ENCODE measurements at regions not wholly inside any gene's neighbourhood (a gene's known extent, or its start where the extent isn't known, plus 50 kb on each side); places are given as distances from the start of the nearest gene placed in this dataset.

- Histone ChIP-seq H3K27me3 (ENCODE audit: low read depth, low read length) (no peaks in the 10 kb centered on the region), H3K4me1 (ENCODE audit: control insufficient read depth in 1 of 2, insufficient read depth in 2 of 2, low read length in 2 of 2) (no peaks in the 10 kb centered on the region), H3K4me3 (ENCODE audit: low read depth in 1 of 2, low read length in 2 of 2) (no peak overlapping the region), H3K9me3 (ENCODE audit: control insufficient read depth in 1 of 2, low read length in 2 of 2) (no peaks in the 10 kb centered on the region), H3K27ac (ENCODE audit: low read length) (no peak overlapping the region), H3K36me3 (ENCODE audit: control insufficient read depth in 1 of 2, insufficient read depth in 2 of 2, low read length in 2 of 2) (no peaks in the 10 kb centered on the region)
These were observed 146.6 kb upstream of the FAM13C start for GRCh38 chr10:59508956-59509355.

GRCh38 chr10:59508296-59508695 is 145.9 kb upstream of the FAM13C start:
- H3K9me3 ChIP-seq (ENCODE audit: control insufficient read depth in 1 of 2, low read length in 2 of 2) = no peaks in the 10 kb centered on the region
- no peak overlapping the region for H3K27ac ChIP-seq (ENCODE audit: low read length)
- no peaks in the 10 kb centered on the region for H3K4me1 ChIP-seq (ENCODE audit: control insufficient read depth in 1 of 2, insufficient read depth in 2 of 2, low read length in 2 of 2)
- H3K36me3 ChIP-seq (ENCODE audit: control insufficient read depth in 1 of 2, insufficient read depth in 2 of 2, low read length in 2 of 2) = no peaks in the 10 kb centered on the region
- no peak overlapping the region for H3K4me3 ChIP-seq (ENCODE audit: low read depth in 1 of 2, low read length in 2 of 2)
- no peaks in the 10 kb centered on the region for H3K27me3 ChIP-seq (ENCODE audit: low read depth, low read length)

GRCh38 chr10:59505926-59506325 is 143.6 kb upstream of the FAM13C start:
- Histone ChIP-seq H3K27ac (ENCODE audit: low read length) (no peak overlapping the region), H3K36me3 (ENCODE audit: control insufficient read depth in 1 of 2, insufficient read depth in 2 of 2, low read length in 2 of 2) (no peaks in the 10 kb centered on the region), H3K4me1 (ENCODE audit: control insufficient read depth in 1 of 2, insufficient read depth in 2 of 2, low read length in 2 of 2) (no peaks in the 10 kb centered on the region), H3K27me3 (ENCODE audit: low read depth, low read length) (no peaks in the 10 kb centered on the region), H3K9me3 (ENCODE audit: control insufficient read depth in 1 of 2, low read length in 2 of 2) (no peaks in the 10 kb centered on the region), H3K4me3 (ENCODE audit: low read depth in 1 of 2, low read length in 2 of 2) (no peak overlapping the region)

GRCh38 chr10:59499460-59499859 is 137.1 kb upstream of the FAM13C start:
- H3K4me3 ChIP-seq (ENCODE audit: low read depth in 1 of 2, low read length in 2 of 2) = no peak overlapping the region
- no peaks in the 10 kb centered on the region for H3K4me1 ChIP-seq (ENCODE audit: control insufficient read depth in 1 of 2, insufficient read depth in 2 of 2, low read length in 2 of 2)
- H3K36me3 ChIP-seq (ENCODE audit: control insufficient read depth in 1 of 2, insufficient read depth in 2 of 2, low read length in 2 of 2) = no peaks in the 10 kb centered on the region
- H3K9me3 ChIP-seq (ENCODE audit: control insufficient read depth in 1 of 2, low read length in 2 of 2) = peaks cover 4 to 11% of the 10 kb centered on the region in 2 donors
- H3K27ac ChIP-seq (ENCODE audit: low read length) = no peak overlapping the region
- H3K27me3 ChIP-seq (ENCODE audit: low read depth, low read length) = no peaks in the 10 kb centered on the region

GRCh38 chr10:59493017-59493416 is 130.7 kb upstream of the FAM13C start:
- H3K9me3 ChIP-seq (ENCODE audit: control insufficient read depth in 1 of 2, low read length in 2 of 2) = peaks cover 4 to 11% of the 10 kb centered on the region in 2 donors
- no peaks in the 10 kb centered on the region for H3K4me1 ChIP-seq (ENCODE audit: control insufficient read depth in 1 of 2, insufficient read depth in 2 of 2, low read length in 2 of 2)
- H3K36me3 ChIP-seq (ENCODE audit: control insufficient read depth in 1 of 2, insufficient read depth in 2 of 2, low read length in 2 of 2) = no peaks in the 10 kb centered on the region
- H3K27ac ChIP-seq (ENCODE audit: low read length) = no peak overlapping the region
- H3K4me3 ChIP-seq (ENCODE audit: low read depth in 1 of 2, low read length in 2 of 2) = no peak overlapping the region
- no peaks in the 10 kb centered on the region for H3K27me3 ChIP-seq (ENCODE audit: low read depth, low read length)

GRCh38 chr10:59479426-59479825 is 117.1 kb upstream of the FAM13C start:
- H3K27me3 ChIP-seq (ENCODE audit: low read depth, low read length) = no peaks in the 10 kb centered on the region
- no peaks in the 10 kb centered on the region for H3K36me3 ChIP-seq (ENCODE audit: control insufficient read depth in 1 of 2, insufficient read depth in 2 of 2, low read length in 2 of 2)
- no peak overlapping the region for H3K4me3 ChIP-seq (ENCODE audit: low read depth in 1 of 2, low read length in 2 of 2)

GRCh38 chr10:59470570-59470969 is 108.2 kb upstream of the FAM13C start:
- H3K27me3 ChIP-seq (ENCODE audit: low read depth, low read length) = no peaks in the 10 kb centered on the region
- H3K36me3 ChIP-seq (ENCODE audit: control insufficient read depth in 1 of 2, insufficient read depth in 2 of 2, low read length in 2 of 2) = no peaks in the 10 kb centered on the region

More at GRCh38 chr10:59479426-59479825, 117.1 kb upstream of the FAM13C start:
- H3K27ac ChIP-seq (ENCODE audit: low read length) = no peak overlapping the region
- H3K9me3 ChIP-seq (ENCODE audit: control insufficient read depth in 1 of 2, low read length in 2 of 2) = no peaks in the 10 kb centered on the region
- no peaks in the 10 kb centered on the region for H3K4me1 ChIP-seq (ENCODE audit: control insufficient read depth in 1 of 2, insufficient read depth in 2 of 2, low read length in 2 of 2)

GRCh38 chr10:59465088-59465487 is 102.7 kb upstream of the FAM13C start:
- Histone ChIP-seq H3K4me1 (ENCODE audit: control insufficient read depth in 1 of 2, insufficient read depth in 2 of 2, low read length in 2 of 2) (no peaks in the 10 kb centered on the region), H3K9me3 (ENCODE audit: control insufficient read depth in 1 of 2, low read length in 2 of 2) (no peaks in the 10 kb centered on the region), H3K27ac (ENCODE audit: low read length) (no peak overlapping the region), H3K36me3 (ENCODE audit: control insufficient read depth in 1 of 2, insufficient read depth in 2 of 2, low read length in 2 of 2) (no peaks in the 10 kb centered on the region), H3K27me3 (ENCODE audit: low read depth, low read length) (no peaks in the 10 kb centered on the region), H3K4me3 (ENCODE audit: low read depth in 1 of 2, low read length in 2 of 2) (no peak overlapping the region)

More at GRCh38 chr10:59470570-59470969, 108.2 kb upstream of the FAM13C start:
- Histone ChIP-seq H3K4me3 (ENCODE audit: low read depth in 1 of 2, low read length in 2 of 2) (no peak overlapping the region), H3K27ac (ENCODE audit: low read length) (no peak overlapping the region), H3K4me1 (ENCODE audit: control insufficient read depth in 1 of 2, insufficient read depth in 2 of 2, low read length in 2 of 2) (no peaks in the 10 kb centered on the region), H3K9me3 (ENCODE audit: control insufficient read depth in 1 of 2, low read length in 2 of 2) (no peaks in the 10 kb centered on the region)

- no peaks in the 10 kb centered on the region for H3K27me3 ChIP-seq (ENCODE audit: low read depth, low read length)
- H3K9me3 ChIP-seq (ENCODE audit: control insufficient read depth in 1 of 2, low read length in 2 of 2) = no peaks in the 10 kb centered on the region
- no peaks in the 10 kb centered on the region for H3K36me3 ChIP-seq (ENCODE audit: control insufficient read depth in 1 of 2, insufficient read depth in 2 of 2, low read length in 2 of 2)
- no peak overlapping the region for H3K4me3 ChIP-seq (ENCODE audit: low read depth in 1 of 2, low read length in 2 of 2)
- no peaks in the 10 kb centered on the region for H3K4me1 ChIP-seq (ENCODE audit: control insufficient read depth in 1 of 2, insufficient read depth in 2 of 2, low read length in 2 of 2)
- H3K27ac ChIP-seq (ENCODE audit: low read length) = no peak overlapping the region
These were observed 102.1 kb upstream of the FAM13C start for GRCh38 chr10:59464483-59464882.

- H3K36me3 ChIP-seq (ENCODE audit: control insufficient read depth in 1 of 2, insufficient read depth in 2 of 2, low read length in 2 of 2) = no peaks in the 10 kb centered on the region
- H3K9me3 ChIP-seq (ENCODE audit: control insufficient read depth in 1 of 2, low read length in 2 of 2) = no peaks in the 10 kb centered on the region
- H3K27me3 ChIP-seq (ENCODE audit: low read depth, low read length) = no peaks in the 10 kb centered on the region
- no peak overlapping the region for H3K4me3 ChIP-seq (ENCODE audit: low read depth in 1 of 2, low read length in 2 of 2)
- no peak overlapping the region for H3K27ac ChIP-seq (ENCODE audit: low read length)
- no peaks in the 10 kb centered on the region for H3K4me1 ChIP-seq (ENCODE audit: control insufficient read depth in 1 of 2, insufficient read depth in 2 of 2, low read length in 2 of 2)
These were observed 101.6 kb upstream of the FAM13C start for GRCh38 chr10:59463909-59464308.

- no peaks in the 10 kb centered on the region for H3K9me3 ChIP-seq (ENCODE audit: control insufficient read depth in 1 of 2, low read length in 2 of 2)
- no peaks in the 10 kb centered on the region for H3K36me3 ChIP-seq (ENCODE audit: control insufficient read depth in 1 of 2, insufficient read depth in 2 of 2, low read length in 2 of 2)
- H3K27ac ChIP-seq (ENCODE audit: low read length) = no peak overlapping the region
- H3K27me3 ChIP-seq (ENCODE audit: low read depth, low read length) = no peaks in the 10 kb centered on the region
- H3K4me3 ChIP-seq (ENCODE audit: low read depth in 1 of 2, low read length in 2 of 2) = no peak overlapping the region
- peaks cover 0 to 3% of the 10 kb centered on the region in 2 donors for H3K4me1 ChIP-seq (ENCODE audit: control insufficient read depth in 1 of 2, insufficient read depth in 2 of 2, low read length in 2 of 2)
These were observed 98.3 kb upstream of the FAM13C start for GRCh38 chr10:59460601-59461000.

- H3K27ac ChIP-seq (ENCODE audit: low read length) = no peak overlapping the region
- no peak overlapping the region for H3K4me3 ChIP-seq (ENCODE audit: low read depth in 1 of 2, low read length in 2 of 2)
- no peaks in the 10 kb centered on the region for H3K27me3 ChIP-seq (ENCODE audit: low read depth, low read length)
- H3K4me1 ChIP-seq (ENCODE audit: control insufficient read depth in 1 of 2, insufficient read depth in 2 of 2, low read length in 2 of 2) = peaks cover 0 to 3% of the 10 kb centered on the region in 2 donors
- no peaks in the 10 kb centered on the region for H3K9me3 ChIP-seq (ENCODE audit: control insufficient read depth in 1 of 2, low read length in 2 of 2)
- no peaks in the 10 kb centered on the region for H3K36me3 ChIP-seq (ENCODE audit: control insufficient read depth in 1 of 2, insufficient read depth in 2 of 2, low read length in 2 of 2)
These were observed 93.8 kb upstream of the FAM13C start for GRCh38 chr10:59456199-59456598.

All from muscle layer of duodenum (tissue), 2 donors.